A673 (cell line): ENCODE measurements at regions not wholly inside any gene's neighbourhood (a gene's known extent, or its start where the extent isn't known, plus 50 kb on each side); places are given as distances from the start of the nearest gene placed in this dataset.

Experiments
- CTCF ChIP-seq: fragments of 300-800, 200-600 bp; sonication (generic); conservative IDR thresholded peaks from 2 replicates; pipeline ENCODE4 v1.5.1; 2017; ENCODE audit warnings: low read depth, mild to moderate bottlenecking, antibody characterized with exemption, low read length, moderate library complexity, mixed read lengths
- EZH2 ChIP-seq: fragments of 200-600 bp; sonication (generic); IDR thresholded peaks from 2 replicates; pipeline ENCODE4 v1.6.1; 2017; ENCODE audit warnings: borderline replicate concordance, low read depth, mild to moderate bottlenecking, mixed read lengths, antibody characterized with exemption, low read length; ENCODE audit not compliant: poor library complexity, severe bottlenecking

DNA sequence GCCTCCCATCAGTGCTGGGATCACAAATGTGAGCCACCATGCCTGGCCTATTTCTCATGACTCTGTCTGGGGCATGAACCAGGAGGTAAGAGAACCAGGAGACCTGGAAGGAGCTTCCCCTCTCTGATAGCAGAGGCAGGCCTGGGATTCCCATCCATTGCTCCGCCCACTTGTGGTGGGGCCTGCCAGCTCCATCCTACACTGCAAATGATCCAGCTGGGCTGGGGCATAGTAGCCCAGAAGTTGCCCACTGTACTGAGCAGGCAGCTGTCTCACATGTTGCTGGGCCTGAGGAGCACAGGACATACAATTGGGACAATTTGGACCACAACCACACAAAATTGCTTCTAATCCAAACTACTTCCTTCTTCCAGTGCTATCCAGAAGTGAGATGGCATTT lies 91.0 kb downstream of the MARCHF4 start:
- TF ChIP-seq CTCF = no peak
- no peak for TF ChIP-seq EZH2
